GM12878 (cell line): ENCODE measurements at regions not wholly inside any gene's neighbourhood (a gene's known extent, or its start where the extent isn't known, plus 50 kb on each side); places are given as distances from the start of the nearest gene placed in this dataset.

Experiments
- JUND ChIP-seq: IDR thresholded peaks from 2 replicates; pipeline ENCODE4 v1.6.1; 2012; ENCODE audit warnings: low read depth, mild to moderate bottlenecking, low read length, improper control_type of control experiment, moderate library complexity
- NFIC ChIP-seq: IDR thresholded peaks from 2 replicates; pipeline ENCODE4 v1.6.1; 2012; ENCODE audit warnings: low read depth, mild to moderate bottlenecking, inconsistent platforms, low read length, moderate library complexity
- SMC3 ChIP-seq: IDR thresholded peaks from 2 replicates; pipeline ENCODE4 v1.6.1; 2011; ENCODE audit warnings: low read length, improper control_type of control experiment, borderline replicate concordance

- TF ChIP-seq JUND (no peak), SMC3 (no peak), NFIC (no peak)
Measured at GRCh38 chr19:31519908-31520307, 170.7 kb upstream of the TSHZ3 start.
